ENCODE measurements at regions not wholly inside any gene's neighbourhood (a gene's known extent, or its start where the extent isn't known, plus 50 kb on each side); places are given as distances from the start of the nearest gene placed in this dataset.

GRCh38 chr14:38394064-38394463, 138.2 kb upstream of the CLEC14A start:
- TF ChIP-seq CTCF (conservative IDR thresholded peaks at IDR 0.05; ENCODE audit: low read length) (no peak), EZH2phosphoT487 (IDR thresholded peaks at IDR 0.05; ENCODE audit: borderline replicate concordance, low read depth, low read length) (no peak)

Data from OCI-LY7 (cell line).